ENCODE measurements at regions not wholly inside any gene's neighbourhood (a gene's known extent, or its start where the extent isn't known, plus 50 kb on each side); places are given as distances from the start of the nearest gene placed in this dataset.

- DNase-seq (no peak), ATAC-seq (no peak)
- H3K27me3 ChIP-seq = no peaks in the 10 kb centered on the region
- TF ChIP-seq POLR2A (IDR thresholded peaks at IDR 0.05) (no peak), CTCF (IDR thresholded peaks at IDR 0.05) (no peak)
- 1% methylated on average over 13 of the region's 13 CpGs for WGBS (ENCODE audit: insufficient coverage, low coverage, low lambda C conversion rate, missing lambda C conversion rate)
- intact Hi-C loops (cut with DNase I) = no loop called here
- H3K27ac ChIP-seq = no peak overlapping the region
- no peak overlapping the region for H3K4me3 ChIP-seq
- no peaks in the 10 kb centered on the region for H3K9me3 ChIP-seq
- no peaks in the 10 kb centered on the region for H3K36me3 ChIP-seq
- H3K4me1 ChIP-seq = no peaks in the 10 kb centered on the region
These were observed 1312.0 kb upstream of the WWC1 start for GRCh38 chr5:166979307-166979895.

- ATAC-seq (no peak), DNase-seq (no peak)
- Histone ChIP-seq H3K9me3 (no peaks in the 10 kb centered on the region), H3K4me3 (no peak overlapping the region), H3K27ac (no peak overlapping the region), H3K4me1 (no peaks in the 10 kb centered on the region), H3K36me3 (no peaks in the 10 kb centered on the region), H3K27me3 (no peaks in the 10 kb centered on the region)
- intact Hi-C loops (cut with DNase I) = no loop called here
- WGBS (ENCODE audit: insufficient coverage, low coverage, low lambda C conversion rate, missing lambda C conversion rate) = 8% methylated on average over 1 of the region's 1 CpG
- no peak for TF ChIP-seq CTCF (IDR thresholded peaks at IDR 0.05)
- no peak for TF ChIP-seq POLR2A (IDR thresholded peaks at IDR 0.05)
These were observed 1310.8 kb upstream of the WWC1 start for GRCh38 chr5:166980666-166981065.

GRCh38 chr5:166982226-166982625 lies 1309.2 kb upstream of the WWC1 start:
- no peak overlapping the region for H3K27ac ChIP-seq
- intact Hi-C loops (cut with DNase I) = no loop called here
- DNase-seq = no peak

GRCh38 chr5:166991601-166992000 lies 1299.8 kb upstream of the WWC1 start:
- DNase-seq (no peak), ATAC-seq (no peak)
- WGBS (ENCODE audit: insufficient coverage, low coverage, low lambda C conversion rate, missing lambda C conversion rate) = 67% methylated on average over 1 of the region's 1 CpG
- TF ChIP-seq CTCF (IDR thresholded peaks at IDR 0.05) (no peak), POLR2A (IDR thresholded peaks at IDR 0.05) (no peak)
- Histone ChIP-seq H3K9me3 (no peaks in the 10 kb centered on the region), H3K4me3 (no peak overlapping the region), H3K27me3 (no peaks in the 10 kb centered on the region), H3K4me1 (no peaks in the 10 kb centered on the region), H3K27ac (no peak overlapping the region), H3K36me3 (no peaks in the 10 kb centered on the region)
- intact Hi-C loops (cut with DNase I) = no loop called here

More at GRCh38 chr5:166982226-166982625, 1309.2 kb upstream of the WWC1 start:
- Histone ChIP-seq H3K4me3 (no peak overlapping the region), H3K36me3 (no peaks in the 10 kb centered on the region), H3K4me1 (no peaks in the 10 kb centered on the region), H3K27me3 (no peaks in the 10 kb centered on the region), H3K9me3 (no peaks in the 10 kb centered on the region)
- no peak for TF ChIP-seq POLR2A (IDR thresholded peaks at IDR 0.05)
- no peak for TF ChIP-seq CTCF (IDR thresholded peaks at IDR 0.05)
- ATAC-seq = no peak

GRCh38 chr5:166992108-166992507 lies 1299.3 kb upstream of the WWC1 start:
- H3K27ac ChIP-seq = no peak overlapping the region
- H3K9me3 ChIP-seq = no peaks in the 10 kb centered on the region
- H3K4me1 ChIP-seq = no peaks in the 10 kb centered on the region
- DNase-seq (no peak), ATAC-seq (no peak)
- intact Hi-C loops (cut with DNase I) = no loop called here
- H3K36me3 ChIP-seq = no peaks in the 10 kb centered on the region
- WGBS (ENCODE audit: insufficient coverage, low coverage, low lambda C conversion rate, missing lambda C conversion rate) = 75% methylated on average over 2 of the region's 2 CpGs
- no peaks in the 10 kb centered on the region for H3K27me3 ChIP-seq
- no peak for TF ChIP-seq CTCF (IDR thresholded peaks at IDR 0.05)
- no peak for TF ChIP-seq POLR2A (IDR thresholded peaks at IDR 0.05)
- H3K4me3 ChIP-seq = no peak overlapping the region
